ENCODE measurements at regions not wholly inside any gene's neighbourhood (a gene's known extent, or its start where the extent isn't known, plus 50 kb on each side); places are given as distances from the start of the nearest gene placed in this dataset.

- no peaks in the 10 kb centered on the region; the same call in 1 of the 2 replicates for H3K4me1 ChIP-seq (ENCODE audit: insufficient read depth, low read length)
- no peak overlapping the region for H3K9ac ChIP-seq (ENCODE audit: low read depth, low read length)
- H3K27ac ChIP-seq (ENCODE audit: low read length): no peak overlapping the region
- H3K36me3 ChIP-seq (ENCODE audit: insufficient read depth, low read depth, low read length): no peaks in the 10 kb centered on the region
- H3K9me3 ChIP-seq (ENCODE audit: insufficient read depth, low read depth, low read length): no peaks in the 10 kb centered on the region
- no peak overlapping the region for H3K4me3 ChIP-seq (ENCODE audit: low read length)
- peaks cover 27% of the 10 kb centered on the region for H3K27me3 ChIP-seq (ENCODE audit: insufficient read depth, low read length)
These were observed 85.4 kb downstream of the FOXL3 start for GRCh38 chr7:375321-375831.

DNA sequence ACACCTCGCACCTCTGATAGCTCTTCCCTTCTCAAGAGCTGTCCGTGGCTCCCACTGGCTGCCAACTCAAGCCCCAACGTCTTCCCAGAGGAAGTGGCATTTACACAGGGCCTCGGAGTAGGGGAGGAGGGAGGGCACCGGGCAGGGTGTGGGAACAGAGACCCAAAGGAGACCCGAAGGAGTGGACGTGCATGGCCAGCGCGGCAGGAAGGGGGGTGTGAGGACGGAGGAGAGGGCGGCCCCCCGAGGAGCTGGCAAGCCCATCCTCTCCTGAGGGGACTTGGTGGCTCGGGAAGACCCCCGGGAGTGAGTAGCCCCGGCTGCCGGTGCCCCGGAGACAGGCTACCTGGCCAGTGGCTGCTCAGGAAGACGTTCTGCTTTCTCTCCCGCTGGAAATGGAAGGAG, 85.9 kb downstream of the FOXL3 start:
- Histone ChIP-seq H3K9ac (ENCODE audit: low read depth, low read length) (no peak overlapping the region), H3K4me3 (ENCODE audit: low read length) (no peak overlapping the region), H3K9me3 (ENCODE audit: insufficient read depth, low read depth, low read length) (no peaks in the 10 kb centered on the region), H3K36me3 (ENCODE audit: insufficient read depth, low read depth, low read length) (no peaks in the 10 kb centered on the region), H3K4me1 (ENCODE audit: insufficient read depth, low read length) (no peaks in the 10 kb centered on the region; the same call in 1 of the 2 replicates), H3K27ac (ENCODE audit: low read length) (no peak overlapping the region), H3K27me3 (ENCODE audit: insufficient read depth, low read length) (peaks cover 27% of the 10 kb centered on the region)

- no peaks in the 10 kb centered on the region for H3K36me3 ChIP-seq (ENCODE audit: insufficient read depth, low read depth, low read length)
- no peak overlapping the region for H3K4me3 ChIP-seq (ENCODE audit: low read length)
- no peaks in the 10 kb centered on the region for H3K9me3 ChIP-seq (ENCODE audit: insufficient read depth, low read depth, low read length)
- H3K4me1 ChIP-seq (ENCODE audit: insufficient read depth, low read length): no peaks in the 10 kb centered on the region; the same call in 1 of the 2 replicates
- no peak overlapping the region for H3K27ac ChIP-seq (ENCODE audit: low read length)
- no peak overlapping the region for H3K9ac ChIP-seq (ENCODE audit: low read depth, low read length)
- H3K27me3 ChIP-seq (ENCODE audit: insufficient read depth, low read length): peaks cover 27% of the 10 kb centered on the region
These were observed 86.5 kb downstream of the FOXL3 start for GRCh38 chr7:376306-377079.

GRCh38 chr7:377080-378040, 87.4 kb downstream of the FOXL3 start:
- Histone ChIP-seq H3K9ac (ENCODE audit: low read depth, low read length) (no peak overlapping the region), H3K27me3 (ENCODE audit: insufficient read depth, low read length) (peaks cover 31% of the 10 kb centered on the region), H3K4me1 (ENCODE audit: insufficient read depth, low read length) (no peaks in the 10 kb centered on the region; the same call in 1 of the 2 replicates), H3K27ac (ENCODE audit: low read length) (no peak overlapping the region), H3K36me3 (ENCODE audit: insufficient read depth, low read depth, low read length) (no peaks in the 10 kb centered on the region), H3K4me3 (ENCODE audit: low read length) (no peak overlapping the region), H3K9me3 (ENCODE audit: insufficient read depth, low read depth, low read length) (no peaks in the 10 kb centered on the region)

DNA sequence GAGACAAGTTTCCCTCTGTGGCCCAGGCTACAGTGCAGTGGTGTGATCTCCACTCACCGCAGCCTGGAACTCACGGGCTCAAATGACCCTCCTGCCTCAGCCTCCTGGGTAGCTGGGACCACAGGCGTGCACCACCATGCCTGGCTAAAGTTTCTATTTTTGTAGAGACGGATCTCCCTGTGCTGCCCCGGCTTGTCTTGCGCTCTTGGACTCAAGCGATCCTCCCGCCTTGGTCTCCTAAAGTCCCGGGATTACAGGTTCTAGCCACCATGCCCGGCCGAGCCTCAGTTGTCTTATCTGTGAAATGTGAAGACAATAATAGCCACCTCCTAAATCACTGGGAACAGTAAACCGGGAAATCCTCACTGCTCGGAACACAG, 88.1 kb downstream of the FOXL3 start:
- H3K9ac ChIP-seq (ENCODE audit: low read depth, low read length): no peak overlapping the region
- H3K36me3 ChIP-seq (ENCODE audit: insufficient read depth, low read depth, low read length): no peaks in the 10 kb centered on the region
- H3K4me1 ChIP-seq (ENCODE audit: insufficient read depth, low read length): no peaks in the 10 kb centered on the region; the same call in 1 of the 2 replicates
- H3K4me3 ChIP-seq (ENCODE audit: low read length): no peak overlapping the region
- no peaks in the 10 kb centered on the region for H3K9me3 ChIP-seq (ENCODE audit: insufficient read depth, low read depth, low read length)
- H3K27me3 ChIP-seq (ENCODE audit: insufficient read depth, low read length): peaks cover 32% of the 10 kb centered on the region
- H3K27ac ChIP-seq (ENCODE audit: low read length): no peak overlapping the region

DNA sequence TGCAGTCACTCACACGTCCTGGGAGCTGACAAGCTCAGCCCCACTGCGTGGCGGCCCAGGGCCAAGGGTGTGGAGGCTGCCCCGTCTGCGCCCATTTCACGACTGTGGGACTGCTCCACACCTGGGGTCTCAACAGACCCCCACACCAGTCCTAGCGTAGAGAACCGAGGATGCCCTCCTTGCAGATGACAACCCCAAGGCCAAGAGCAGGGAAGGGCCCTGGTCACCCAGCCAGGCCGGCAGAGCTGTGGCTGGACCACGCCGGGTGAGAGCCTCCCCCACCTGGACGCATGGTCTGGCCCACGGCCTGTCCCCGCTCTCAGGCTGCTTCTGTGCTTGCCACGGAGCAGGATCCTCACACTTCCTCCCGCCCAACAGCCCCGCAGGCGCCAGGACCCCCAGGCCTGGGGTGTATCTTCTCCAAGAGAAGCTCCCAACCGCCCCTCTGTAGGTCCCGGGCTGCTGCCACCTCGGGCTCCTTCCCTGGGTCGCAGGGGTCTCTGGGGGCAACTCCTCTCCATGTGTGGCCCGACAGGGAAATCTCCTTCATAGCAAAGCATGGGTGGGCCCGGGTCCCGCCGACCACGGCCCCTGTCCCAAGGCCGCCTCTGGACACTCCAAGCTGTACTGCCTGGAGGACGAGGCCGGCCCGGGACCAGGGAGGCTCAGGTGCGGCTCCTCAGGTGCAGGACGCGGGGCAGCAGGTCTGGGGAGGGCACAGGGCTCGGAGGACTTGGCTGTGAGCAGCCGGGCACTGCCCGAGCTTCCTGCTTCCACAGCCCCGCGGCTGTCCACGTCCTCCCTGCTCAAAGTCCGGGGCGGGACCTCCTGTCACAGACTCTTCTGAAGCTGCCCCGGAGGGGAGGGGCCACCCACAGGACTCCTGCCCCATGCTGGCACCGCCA, 88.8 kb downstream of the FOXL3 start:
- no peak overlapping the region; the same call in 1 of the 2 replicates for H3K9ac ChIP-seq (ENCODE audit: low read depth, low read length)
- peaks cover 2% of the 10 kb centered on the region; the same call in 1 of the 2 replicates for H3K9me3 ChIP-seq (ENCODE audit: insufficient read depth, low read depth, low read length)
- H3K36me3 ChIP-seq (ENCODE audit: insufficient read depth, low read depth, low read length): no peaks in the 10 kb centered on the region
- H3K4me1 ChIP-seq (ENCODE audit: insufficient read depth, low read length): no peaks in the 10 kb centered on the region
- peaks cover 32% of the 10 kb centered on the region for H3K27me3 ChIP-seq (ENCODE audit: insufficient read depth, low read length)
- no peak overlapping the region for H3K27ac ChIP-seq (ENCODE audit: low read length)
- H3K4me3 ChIP-seq (ENCODE audit: low read length): peak overlapping the region; percentile 63; the same call in 1 of the 2 replicates

- H3K36me3 ChIP-seq (ENCODE audit: insufficient read depth, low read depth, low read length): no peaks in the 10 kb centered on the region
- no peaks in the 10 kb centered on the region for H3K4me1 ChIP-seq (ENCODE audit: insufficient read depth, low read length)
- H3K27me3 ChIP-seq (ENCODE audit: insufficient read depth, low read length): peaks cover 32% of the 10 kb centered on the region
- peak overlapping the region; percentile 63; the same call in 1 of the 2 replicates for H3K4me3 ChIP-seq (ENCODE audit: low read length)
- peaks cover 9% of the 10 kb centered on the region for H3K9me3 ChIP-seq (ENCODE audit: insufficient read depth, low read depth, low read length)
- H3K9ac ChIP-seq (ENCODE audit: low read depth, low read length): no peak overlapping the region; the same call in 1 of the 2 replicates
- no peak overlapping the region for H3K27ac ChIP-seq (ENCODE audit: low read length)
These were observed 89.6 kb downstream of the FOXL3 start for GRCh38 chr7:379456-380138.

GRCh38 chr7:380139-380485, 90.1 kb downstream of the FOXL3 start:
- Histone ChIP-seq H3K4me3 (ENCODE audit: low read length) (peak overlapping the region; percentile 63; the same call in 1 of the 2 replicates), H3K27ac (ENCODE audit: low read length) (no peak overlapping the region), H3K9me3 (ENCODE audit: insufficient read depth, low read depth, low read length) (peaks cover 13% of the 10 kb centered on the region), H3K36me3 (ENCODE audit: insufficient read depth, low read depth, low read length) (no peaks in the 10 kb centered on the region), H3K9ac (ENCODE audit: low read depth, low read length) (no peak overlapping the region), H3K4me1 (ENCODE audit: insufficient read depth, low read length) (no peaks in the 10 kb centered on the region), H3K27me3 (ENCODE audit: insufficient read depth, low read length) (peaks cover 32% of the 10 kb centered on the region)

- Histone ChIP-seq H3K4me3 (ENCODE audit: low read length) (no peak overlapping the region), H3K36me3 (ENCODE audit: insufficient read depth, low read depth, low read length) (no peaks in the 10 kb centered on the region), H3K9ac (ENCODE audit: low read depth, low read length) (no peak overlapping the region), H3K27me3 (ENCODE audit: insufficient read depth, low read length) (peaks cover 32% of the 10 kb centered on the region), H3K4me1 (ENCODE audit: insufficient read depth, low read length) (no peaks in the 10 kb centered on the region), H3K9me3 (ENCODE audit: insufficient read depth, low read depth, low read length) (peaks cover 13% of the 10 kb centered on the region), H3K27ac (ENCODE audit: low read length) (no peak overlapping the region)
These were observed 90.8 kb downstream of the FOXL3 start for GRCh38 chr7:380711-381210.

DNA sequence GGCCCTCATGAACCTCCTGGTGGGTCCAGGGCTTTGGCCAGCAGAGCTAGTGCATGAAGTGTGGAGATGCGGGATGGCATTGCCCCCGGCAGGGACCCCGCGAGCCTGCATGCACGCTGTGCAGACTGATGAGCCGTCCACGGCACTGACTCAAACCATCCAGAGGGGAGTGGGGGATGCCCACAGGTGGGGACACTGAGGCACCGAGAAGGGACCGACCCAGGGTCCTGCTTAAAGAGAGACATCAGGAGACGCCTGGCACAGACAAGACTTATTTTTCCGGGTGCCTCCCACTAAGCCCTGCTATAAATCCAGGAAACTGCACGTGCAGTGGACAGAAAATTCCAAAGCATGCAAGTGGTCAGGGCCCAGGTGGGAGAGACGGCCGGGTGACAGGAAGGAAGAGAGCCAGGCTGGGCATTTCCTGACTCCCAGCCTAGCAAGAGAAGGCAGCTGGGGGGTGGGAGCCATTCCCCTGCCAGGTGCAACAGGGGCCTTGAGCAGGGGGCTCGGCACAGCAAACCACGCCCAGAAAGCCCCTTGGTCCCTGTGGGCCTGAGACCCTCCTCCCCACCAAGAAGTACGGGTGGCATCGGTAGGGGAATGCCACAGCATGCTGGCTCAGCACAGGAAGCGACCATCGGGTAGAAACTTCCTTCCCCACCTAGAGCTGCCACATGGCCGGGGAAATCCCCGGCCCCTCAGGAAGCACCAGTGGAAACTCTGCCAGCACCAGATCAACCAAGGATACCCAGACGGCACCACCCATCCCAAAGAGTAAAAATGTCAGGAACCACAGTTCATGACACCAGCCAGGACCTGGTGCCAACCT, 91.5 kb downstream of the FOXL3 start:
- Histone ChIP-seq H3K4me1 (ENCODE audit: insufficient read depth, low read length) (no peaks in the 10 kb centered on the region), H3K4me3 (ENCODE audit: low read length) (no peak overlapping the region), H3K27ac (ENCODE audit: low read length) (no peak overlapping the region), H3K9me3 (ENCODE audit: insufficient read depth, low read depth, low read length) (peaks cover 13% of the 10 kb centered on the region), H3K9ac (ENCODE audit: low read depth, low read length) (no peak overlapping the region), H3K36me3 (ENCODE audit: insufficient read depth, low read depth, low read length) (no peaks in the 10 kb centered on the region), H3K27me3 (ENCODE audit: insufficient read depth, low read length) (peaks cover 32% of the 10 kb centered on the region)

All from iPS-20b (cell line).